Activated CD4-positive, alpha-beta memory T cell treated with anti-CD3 and anti-CD28 coated beads for 36 hours (primary cell): ENCODE measurements at regions not wholly inside any gene's neighbourhood (a gene's known extent, or its start where the extent isn't known, plus 50 kb on each side); places are given as distances from the start of the nearest gene placed in this dataset.
"Not testable (repeated sequence)": the region's sequence is repeated elsewhere in the genome, so short reads cannot be mapped to it uniquely, and the experiment has no call there.

ENCODE experiments used
- CTCF ChIA-PET: fragments of 350-600 bp; sonication (Branson Sonifier 250); formaldehyde crosslinking; loops from one replicate; lab custom pipeline; 2021; ENCODE audit warnings: antibody characterized with exemption, inconsistent platforms; lab: Charles Lee
- POLR2A ChIA-PET: fragments of 350-600 bp; sonication (Branson Sonifier 250); formaldehyde crosslinking; loops from one replicate; lab custom pipeline; 2021; ENCODE audit warnings: antibody characterized with exemption; lab: Charles Lee
- DNase-seq: peaks from one replicate; pipeline ENCODE4 v3.0.0-alpha.2; 2020
- H3K27ac Mint-ChIP-seq: one replicate; pipeline ENCODE4 v1.8.0; 2021; ENCODE audit warnings: mixed read lengths
- H3K27me3 Mint-ChIP-seq: one replicate; pipeline ENCODE4 v1.8.0; 2021; ENCODE audit warnings: mixed read lengths
- H3K36me3 Mint-ChIP-seq: one replicate; pipeline ENCODE4 v1.8.0; 2021; ENCODE audit warnings: mixed read lengths
- H3K4me1 Mint-ChIP-seq: one replicate; pipeline ENCODE4 v1.8.0; 2021; ENCODE audit warnings: low read depth, mixed read lengths
- H3K4me3 Mint-ChIP-seq: one replicate; pipeline ENCODE4 v1.8.0; 2021; ENCODE audit warnings: mild to moderate bottlenecking, mixed read lengths
- H3K9me3 Mint-ChIP-seq: one replicate; pipeline ENCODE4 v1.8.0; 2021; ENCODE audit warnings: mixed read lengths
- intact Hi-C: fragments of 100-400 bp; cut with micrococcal nuclease; formaldehyde crosslinking; loops from one replicate; pipeline ENCODE4 v1.15.1; 2023

- no peak for DNase-seq
- Mint-ChIP-seq H3K4me1 (no peaks in the 10 kb centered on the region), H3K27ac (no peak overlapping the region), H3K27me3 (peaks cover 14% of the 10 kb centered on the region), H3K4me3 (no peak overlapping the region), H3K36me3 (no peaks in the 10 kb centered on the region), H3K9me3 (peaks cover 5% of the 10 kb centered on the region)
- ChIA-PET CTCF (interaction anchor here (2.7 kb wide), 1 partner anchor 24 kb away, joined by 11 read pairs; no protein-coding TSS in a partner anchor), POLR2A (no interaction called here)
- intact Hi-C loops: no loop called here
Observed at GRCh38 chr6:2611092-2611491, 139.6 kb downstream of the MYLK4 start.

- Mint-ChIP-seq H3K27ac (no peak overlapping the region), H3K4me3 (no peak overlapping the region), H3K4me1 (no peaks in the 10 kb centered on the region), H3K27me3 (peaks cover 9% of the 10 kb centered on the region), H3K36me3 (no peaks in the 10 kb centered on the region), H3K9me3 (no peaks in the 10 kb centered on the region)
- intact Hi-C loops: no loop called here
- ChIA-PET POLR2A (no interaction called here), CTCF (interaction anchor here (2.1 kb wide), 1 partner anchor 26 kb away, joined by 9 read pairs; no protein-coding TSS in a partner anchor)
- no peak for DNase-seq
Observed at GRCh38 chr6:2608503-2608902, 142.2 kb downstream of the MYLK4 start.

GRCh38 chr6:2600363-2600762 lies 150.4 kb downstream of the MYLK4 start:
- ChIA-PET CTCF (no interaction called here), POLR2A (no interaction called here)
- Mint-ChIP-seq H3K4me1 (no peaks in the 10 kb centered on the region), H3K27ac (no peak overlapping the region), H3K27me3 (peaks cover 12% of the 10 kb centered on the region), H3K9me3 (no peaks in the 10 kb centered on the region), H3K36me3 (no peaks in the 10 kb centered on the region), H3K4me3 (no peak overlapping the region)
- DNase-seq: no peak
- intact Hi-C loops: no loop called here

- intact Hi-C loops: no loop called here
- CTCF ChIA-PET: no interaction called here
Observed at GRCh38 chr6:2599817-2600216, 150.9 kb downstream of the MYLK4 start.

GRCh38 chr6:2598867-2599266 lies 151.9 kb downstream of the MYLK4 start:
- ChIA-PET CTCF (no interaction called here), POLR2A (no interaction called here)
- no peak for DNase-seq
- intact Hi-C loops: no loop called here
- no peaks in the 10 kb centered on the region for H3K4me1 Mint-ChIP-seq
- no peak overlapping the region for H3K4me3 Mint-ChIP-seq
- H3K27ac Mint-ChIP-seq: no peak overlapping the region
- H3K36me3 Mint-ChIP-seq: no peaks in the 10 kb centered on the region
- no peaks in the 10 kb centered on the region for H3K9me3 Mint-ChIP-seq
- H3K27me3 Mint-ChIP-seq: peaks cover 9% of the 10 kb centered on the region

More at GRCh38 chr6:2599817-2600216, 150.9 kb downstream of the MYLK4 start:
- Mint-ChIP-seq H3K27me3 (peaks cover 12% of the 10 kb centered on the region), H3K4me3 (no peak overlapping the region), H3K36me3 (no peaks in the 10 kb centered on the region), H3K27ac (no peak overlapping the region), H3K4me1 (no peaks in the 10 kb centered on the region), H3K9me3 (no peaks in the 10 kb centered on the region)
- POLR2A ChIA-PET: no interaction called here
- DNase-seq: no peak

GRCh38 chr6:2597991-2598390 lies 152.7 kb downstream of the MYLK4 start:
- H3K36me3 Mint-ChIP-seq: no peaks in the 10 kb centered on the region
- intact Hi-C loops: no loop called here
- no peak overlapping the region for H3K27ac Mint-ChIP-seq
- no peaks in the 10 kb centered on the region for H3K4me1 Mint-ChIP-seq
- DNase-seq: no peak
- ChIA-PET CTCF (no interaction called here), POLR2A (no interaction called here)
- peaks cover 9% of the 10 kb centered on the region for H3K27me3 Mint-ChIP-seq
- H3K9me3 Mint-ChIP-seq: no peaks in the 10 kb centered on the region
- H3K4me3 Mint-ChIP-seq: no peak overlapping the region

- CTCF ChIA-PET, DNase-seq, intact Hi-C loops, H3K4me3 Mint-ChIP-seq, H3K27me3 Mint-ChIP-seq, H3K27ac Mint-ChIP-seq, POLR2A ChIA-PET, H3K4me1 Mint-ChIP-seq, H3K9me3 Mint-ChIP-seq, H3K36me3 Mint-ChIP-seq: not testable (repeated sequence)
Observed at GRCh38 chr6:2597457-2597856, 153.3 kb downstream of the MYLK4 start.

GRCh38 chr6:2596222-2596621 lies 154.5 kb downstream of the MYLK4 start:
- H3K36me3 Mint-ChIP-seq: no peaks in the 10 kb centered on the region
- intact Hi-C loops: no loop called here
- POLR2A ChIA-PET: no interaction called here
- CTCF ChIA-PET: no interaction called here
- no peak overlapping the region for H3K27ac Mint-ChIP-seq
- H3K9me3 Mint-ChIP-seq: no peaks in the 10 kb centered on the region
- H3K4me1 Mint-ChIP-seq: no peaks in the 10 kb centered on the region
- peaks cover 10% of the 10 kb centered on the region for H3K27me3 Mint-ChIP-seq
- no peak overlapping the region for H3K4me3 Mint-ChIP-seq
- no peak for DNase-seq

- ChIA-PET POLR2A (no interaction called here), CTCF (no interaction called here)
- intact Hi-C loops: no loop called here
- Mint-ChIP-seq H3K27ac (no peak overlapping the region), H3K4me1 (no peaks in the 10 kb centered on the region), H3K4me3 (no peak overlapping the region), H3K36me3 (no peaks in the 10 kb centered on the region), H3K27me3 (peaks cover 12% of the 10 kb centered on the region), H3K9me3 (no peaks in the 10 kb centered on the region)
- no peak for DNase-seq
Observed at GRCh38 chr6:2594868-2595267, 155.9 kb downstream of the MYLK4 start.

GRCh38 chr6:2593167-2593566 lies 157.6 kb downstream of the MYLK4 start:
- H3K4me1 Mint-ChIP-seq: no peaks in the 10 kb centered on the region
- H3K36me3 Mint-ChIP-seq: no peaks in the 10 kb centered on the region
- ChIA-PET CTCF (no interaction called here), POLR2A (no interaction called here)
- no peak for DNase-seq
- H3K4me3 Mint-ChIP-seq: no peak overlapping the region
- no peak overlapping the region for H3K27ac Mint-ChIP-seq
- intact Hi-C loops: no loop called here
- H3K9me3 Mint-ChIP-seq: no peaks in the 10 kb centered on the region
- peaks cover 17% of the 10 kb centered on the region for H3K27me3 Mint-ChIP-seq

GRCh38 chr6:2589171-2589661 lies 161.5 kb downstream of the MYLK4 start:
- Mint-ChIP-seq H3K4me1 (no peaks in the 10 kb centered on the region), H3K9me3 (no peaks in the 10 kb centered on the region), H3K27me3 (peaks cover 28% of the 10 kb centered on the region), H3K4me3 (no peak overlapping the region), H3K36me3 (no peaks in the 10 kb centered on the region), H3K27ac (no peak overlapping the region)
- CTCF ChIA-PET: no interaction called here
- POLR2A ChIA-PET: no interaction called here
- no peak for DNase-seq
- intact Hi-C loops: no loop called here

- ChIA-PET POLR2A (no interaction called here), CTCF (interaction anchor here (1.8 kb wide), 1 partner anchor 50 kb away, joined by 4 read pairs; no protein-coding TSS in a partner anchor)
- Mint-ChIP-seq H3K4me3 (no peak overlapping the region), H3K4me1 (no peaks in the 10 kb centered on the region), H3K27me3 (peaks cover 39% of the 10 kb centered on the region), H3K9me3 (no peaks in the 10 kb centered on the region), H3K27ac (no peak overlapping the region), H3K36me3 (no peaks in the 10 kb centered on the region)
- DNase-seq: no peak
- intact Hi-C loops: no loop called here
Observed at GRCh38 chr6:2583459-2583858, 167.3 kb downstream of the MYLK4 start.

GRCh38 chr6:2582268-2582667 lies 168.5 kb downstream of the MYLK4 start:
- Mint-ChIP-seq H3K36me3 (no peaks in the 10 kb centered on the region), H3K27ac (no peak overlapping the region), H3K4me3 (no peak overlapping the region), H3K9me3 (no peaks in the 10 kb centered on the region), H3K27me3 (peaks cover 32% of the 10 kb centered on the region), H3K4me1 (no peaks in the 10 kb centered on the region)
- no peak for DNase-seq
- intact Hi-C loops: no loop called here
- ChIA-PET POLR2A (no interaction called here), CTCF (interaction anchor here (1.8 kb wide), 1 partner anchor 52 kb away, joined by 4 read pairs; no protein-coding TSS in a partner anchor)
